ENCODE measurements at regions not wholly inside any gene's neighbourhood (a gene's known extent, or its start where the extent isn't known, plus 50 kb on each side); places are given as distances from the start of the nearest gene placed in this dataset.
"Not testable (repeated sequence)": the region's sequence is repeated elsewhere in the genome, so short reads cannot be mapped to it uniquely, and the experiment has no call there.

DNA sequence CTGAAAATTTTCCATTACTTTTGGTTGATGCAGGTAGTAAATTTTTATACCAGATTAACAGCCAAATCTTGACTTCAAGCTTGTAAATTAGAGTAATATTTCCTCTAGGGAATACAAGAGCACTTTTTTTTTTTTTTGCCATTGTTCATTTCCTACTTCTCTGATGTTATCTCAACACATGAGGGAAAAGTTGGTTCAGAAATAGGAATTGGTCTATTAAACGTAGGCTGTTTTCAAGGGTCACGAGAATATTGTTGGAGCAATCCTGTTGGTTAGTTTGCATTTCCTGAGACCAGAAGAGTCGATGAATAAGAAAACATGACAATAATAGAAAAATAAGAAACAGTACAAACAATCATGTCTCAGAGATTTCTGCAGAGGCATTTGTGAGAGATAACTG is 453.9 kb upstream of the CCDC179 start:
- Mint-ChIP-seq H3K27ac (no peak overlapping the region), H3K4me3 (no peak overlapping the region), H3K36me3 (no peaks in the 10 kb centered on the region), H3K27me3 (no peaks in the 10 kb centered on the region), H3K4me1 (no peaks in the 10 kb centered on the region), H3K9me3 (peaks cover 0 to 27% (median 5%) of the 10 kb centered on the region in 11 donors)
- ChIA-PET POLR2A (no interaction called here), CTCF (no interaction called here)
- no peaks in the 10 kb centered on the region for H3K36me3 ChIP-seq (ENCODE audit: control insufficient read depth in 2 of 3, insufficient read depth in 3 of 3, low read length in 3 of 3)
- no peaks in the 10 kb centered on the region for H3K27me3 ChIP-seq (ENCODE audit: control insufficient read depth in 2 of 2, insufficient read depth in 2 of 2, low read length in 2 of 2)
- H3K4me1 ChIP-seq (ENCODE audit: control insufficient read depth in 2 of 2, insufficient read depth in 2 of 2, low read length in 2 of 2), result no peaks in the 10 kb centered on the region
- no peak overlapping the region for H3K27ac ChIP-seq (ENCODE audit: low read depth, low read length)
- no peak overlapping the region for H3K4me3 ChIP-seq (ENCODE audit: low read length)
- DNase-seq (no peak), ATAC-seq (no peak)
- H3K9me3 ChIP-seq (ENCODE audit: control insufficient read depth in 2 of 3, low read length in 3 of 3), result no peaks in the 10 kb centered on the region
- intact Hi-C loops (cut with micrococcal nuclease), result no loop called here

- no peaks in the 10 kb centered on the region for H3K9me3 ChIP-seq (ENCODE audit: control insufficient read depth in 2 of 3, low read length in 3 of 3)
- intact Hi-C loops (cut with micrococcal nuclease), result no loop called here
- Mint-ChIP-seq H3K4me3 (no peak overlapping the region), H3K9me3 (peaks cover 0 to 30% (median 4%) of the 10 kb centered on the region in 11 donors), H3K27me3 (no peaks in the 10 kb centered on the region), H3K27ac (no peak overlapping the region), H3K4me1 (no peaks in the 10 kb centered on the region), H3K36me3 (peaks cover 0 to 2% (median 0%) of the 10 kb centered on the region in 5 donors)
- ChIA-PET CTCF (no interaction called here), POLR2A (no interaction called here)
- H3K4me3 ChIP-seq (ENCODE audit: low read length), result no peak overlapping the region
- DNase-seq, result no peak
- no peaks in the 10 kb centered on the region for H3K27me3 ChIP-seq (ENCODE audit: control insufficient read depth in 2 of 2, insufficient read depth in 2 of 2, low read length in 2 of 2)
- no peaks in the 10 kb centered on the region for H3K36me3 ChIP-seq (ENCODE audit: control insufficient read depth in 2 of 3, insufficient read depth in 3 of 3, low read length in 3 of 3)
- H3K27ac ChIP-seq (ENCODE audit: low read depth, low read length), result no peak overlapping the region
- no peak for ATAC-seq
- no peaks in the 10 kb centered on the region for H3K4me1 ChIP-seq (ENCODE audit: control insufficient read depth in 2 of 2, insufficient read depth in 2 of 2, low read length in 2 of 2)
Measured at GRCh38 chr11:23315286-23315685, 455.0 kb upstream of the CCDC179 start.

- Histone ChIP-seq H3K9me3 (ENCODE audit: control insufficient read depth in 2 of 3, low read length in 3 of 3) (no peaks in the 10 kb centered on the region), H3K4me1 (ENCODE audit: control insufficient read depth in 2 of 2, insufficient read depth in 2 of 2, low read length in 2 of 2) (no peaks in the 10 kb centered on the region), H3K27me3 (ENCODE audit: control insufficient read depth in 2 of 2, insufficient read depth in 2 of 2, low read length in 2 of 2) (no peaks in the 10 kb centered on the region), H3K27ac (ENCODE audit: low read depth, low read length) (no peak overlapping the region), H3K4me3 (ENCODE audit: low read length) (no peak overlapping the region), H3K36me3 (ENCODE audit: control insufficient read depth in 2 of 3, insufficient read depth in 3 of 3, low read length in 3 of 3) (no peaks in the 10 kb centered on the region)
- Mint-ChIP-seq H3K27me3 (no peaks in the 10 kb centered on the region), H3K36me3 (peaks cover 0 to 4% (median 4%) of the 10 kb centered on the region in 5 donors), H3K4me1 (no peaks in the 10 kb centered on the region), H3K27ac (no peak overlapping the region), H3K4me3 (no peak overlapping the region), H3K9me3 (peaks cover 3 to 43% (median 10%) of the 10 kb centered on the region in 11 donors)
- POLR2A ChIA-PET, result no interaction called here
- CTCF ChIA-PET, result no interaction called here
- ATAC-seq (no peak), DNase-seq (no peak)
- intact Hi-C loops (cut with micrococcal nuclease), result no loop called here
Measured at GRCh38 chr11:23317816-23318215, 457.5 kb upstream of the CCDC179 start.

DNA sequence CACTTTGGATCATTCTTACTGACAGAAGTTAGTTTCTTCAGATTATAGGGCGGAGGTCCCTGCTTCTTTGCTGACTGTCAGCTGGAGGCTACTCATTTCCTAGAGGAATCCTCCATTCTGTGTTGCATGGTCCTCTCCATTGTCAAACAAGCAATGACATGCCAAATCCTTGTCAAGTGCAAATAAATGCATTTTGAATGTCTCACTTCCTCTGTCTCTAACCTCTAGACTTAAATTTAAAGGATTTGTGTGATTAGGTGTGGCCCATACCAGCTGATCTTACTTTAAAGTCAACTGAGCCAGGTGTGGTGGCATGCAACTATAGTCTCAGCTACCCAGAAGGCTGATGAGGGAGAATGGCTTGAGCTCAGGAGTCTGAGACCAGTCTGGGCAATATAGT is 458.4 kb upstream of the CCDC179 start:
- POLR2A ChIA-PET, result no interaction called here

DNA sequence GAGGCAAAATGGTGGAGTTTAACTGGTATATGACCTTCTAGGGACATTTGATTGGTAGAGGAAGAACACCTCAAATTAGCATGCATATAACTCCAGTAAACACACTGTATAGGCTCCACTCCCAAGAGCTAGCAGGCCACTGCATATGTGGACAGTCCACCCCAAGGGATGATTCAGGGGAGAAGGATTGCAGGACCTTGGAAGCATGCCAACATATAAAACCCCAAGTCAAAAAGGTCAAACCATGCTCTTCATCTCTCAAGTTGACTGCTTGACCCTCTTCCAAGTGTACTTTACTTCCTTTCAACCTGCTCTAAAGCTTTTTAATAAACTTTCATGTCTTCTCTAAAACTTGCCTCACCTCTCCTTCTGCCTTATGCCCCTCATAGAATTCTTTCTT is 459.9 kb upstream of the CCDC179 start:
- Mint-ChIP-seq H3K9me3 (peaks cover 0 to 57% (median 19%) of the 10 kb centered on the region in 11 donors), H3K4me3 (no peak overlapping the region), H3K36me3 (peaks cover 0 to 4% (median 4%) of the 10 kb centered on the region in 5 donors), H3K27me3 (no peaks in the 10 kb centered on the region), H3K4me1 (no peaks in the 10 kb centered on the region), H3K27ac (no peak overlapping the region)
- ChIA-PET POLR2A (no interaction called here), CTCF (no interaction called here)
- Histone ChIP-seq H3K27me3 (ENCODE audit: control insufficient read depth in 2 of 2, insufficient read depth in 2 of 2, low read length in 2 of 2) (no peaks in the 10 kb centered on the region), H3K4me1 (ENCODE audit: control insufficient read depth in 2 of 2, insufficient read depth in 2 of 2, low read length in 2 of 2) (no peaks in the 10 kb centered on the region), H3K36me3 (ENCODE audit: control insufficient read depth in 2 of 3, insufficient read depth in 3 of 3, low read length in 3 of 3) (no peaks in the 10 kb centered on the region), H3K4me3 (ENCODE audit: low read length) (no peak overlapping the region), H3K9me3 (ENCODE audit: control insufficient read depth in 2 of 3, low read length in 3 of 3) (no peaks in the 10 kb centered on the region), H3K27ac (ENCODE audit: low read depth, low read length) (no peak overlapping the region)
- intact Hi-C loops (cut with micrococcal nuclease), result no loop called here
- no peak for DNase-seq
- ATAC-seq, result no peak

More for the DNA sequence above, 458.4 kb upstream of the CCDC179 start:
- H3K27me3 ChIP-seq (ENCODE audit: control insufficient read depth in 2 of 2, insufficient read depth in 2 of 2, low read length in 2 of 2), result no peaks in the 10 kb centered on the region
- no peaks in the 10 kb centered on the region for H3K4me1 ChIP-seq (ENCODE audit: control insufficient read depth in 2 of 2, insufficient read depth in 2 of 2, low read length in 2 of 2)
- no peaks in the 10 kb centered on the region for H3K36me3 ChIP-seq (ENCODE audit: control insufficient read depth in 2 of 3, insufficient read depth in 3 of 3, low read length in 3 of 3)
- Mint-ChIP-seq H3K27me3 (no peaks in the 10 kb centered on the region), H3K36me3 (peaks cover 0 to 4% (median 4%) of the 10 kb centered on the region in 5 donors), H3K9me3 (peaks cover 5 to 46% (median 14%) of the 10 kb centered on the region in 11 donors), H3K27ac (no peak overlapping the region), H3K4me3 (no peak overlapping the region), H3K4me1 (no peaks in the 10 kb centered on the region)
- intact Hi-C loops (cut with micrococcal nuclease), result no loop called here
- CTCF ChIA-PET, result no interaction called here
- ATAC-seq (no peak), DNase-seq (no peak)
- no peak overlapping the region for H3K27ac ChIP-seq (ENCODE audit: low read depth, low read length)
- H3K4me3 ChIP-seq (ENCODE audit: low read length), result no peak overlapping the region
- H3K9me3 ChIP-seq (ENCODE audit: control insufficient read depth in 2 of 3, low read length in 3 of 3), result no peaks in the 10 kb centered on the region

GRCh38 chr11:23335586-23335985 is 475.3 kb upstream of the CCDC179 start:
- H3K27ac Mint-ChIP-seq; H3K4me3 Mint-ChIP-seq; H3K27ac ChIP-seq (ENCODE audit: low read depth, low read length); H3K27me3 Mint-ChIP-seq; POLR2A ChIA-PET; H3K36me3 Mint-ChIP-seq; DNase-seq; H3K9me3 ChIP-seq (ENCODE audit: control insufficient read depth in 2 of 3, low read length in 3 of 3); H3K4me1 ChIP-seq (ENCODE audit: control insufficient read depth in 2 of 2, insufficient read depth in 2 of 2, low read length in 2 of 2); intact Hi-C loops (cut with micrococcal nuclease); ATAC-seq; H3K36me3 ChIP-seq (ENCODE audit: control insufficient read depth in 2 of 3, insufficient read depth in 3 of 3, low read length in 3 of 3); H3K4me3 ChIP-seq (ENCODE audit: low read length); H3K4me1 Mint-ChIP-seq; H3K27me3 ChIP-seq (ENCODE audit: control insufficient read depth in 2 of 2, insufficient read depth in 2 of 2, low read length in 2 of 2); CTCF ChIA-PET: not testable (repeated sequence)
- peaks cover 3 to 23% (median 5%) of the 10 kb centered on the region in 11 donors for H3K9me3 Mint-ChIP-seq

GRCh38 chr11:23336961-23337360 is 476.7 kb upstream of the CCDC179 start:
- no peak for DNase-seq
- Mint-ChIP-seq H3K27ac (no peak overlapping the region), H3K27me3 (no peaks in the 10 kb centered on the region), H3K4me3 (no peak overlapping the region), H3K9me3 (peaks cover 0 to 19% (median 3%) of the 10 kb centered on the region in 11 donors), H3K36me3 (no peaks in the 10 kb centered on the region), H3K4me1 (no peaks in the 10 kb centered on the region)
- Histone ChIP-seq H3K27me3 (ENCODE audit: control insufficient read depth in 2 of 2, insufficient read depth in 2 of 2, low read length in 2 of 2) (no peaks in the 10 kb centered on the region), H3K4me1 (ENCODE audit: control insufficient read depth in 2 of 2, insufficient read depth in 2 of 2, low read length in 2 of 2) (no peaks in the 10 kb centered on the region), H3K36me3 (ENCODE audit: control insufficient read depth in 2 of 3, insufficient read depth in 3 of 3, low read length in 3 of 3) (no peaks in the 10 kb centered on the region), H3K27ac (ENCODE audit: low read depth, low read length) (no peak overlapping the region), H3K4me3 (ENCODE audit: low read length) (no peak overlapping the region), H3K9me3 (ENCODE audit: control insufficient read depth in 2 of 3, low read length in 3 of 3) (peaks cover 0 to under 1% (median 0%) of the 10 kb centered on the region in 3 experiments)
- no peak for ATAC-seq
- ChIA-PET POLR2A (no interaction called here), CTCF (no interaction called here)
- intact Hi-C loops (cut with micrococcal nuclease), result no loop called here

Measured in naive thymus-derived CD4-positive, alpha-beta T cell (primary cell).